Mesendoderm (in vitro differentiated cells): ENCODE measurements at regions not wholly inside any gene's neighbourhood (a gene's known extent, or its start where the extent isn't known, plus 50 kb on each side); places are given as distances from the start of the nearest gene placed in this dataset.
"Not testable (repeated sequence)": the region's sequence is repeated elsewhere in the genome, so short reads cannot be mapped to it uniquely, and the experiment has no call there.

ENCODE experiments used
- DNase-seq: peaks from one replicate; pipeline ENCODE4 v3.0.0; 2013
- H2AK5ac ChIP-seq: 2 replicates; pipeline ENCODE4 v1.6.1; 2013; ENCODE audit warnings: low read length, inconsistent platforms
- H2BK120ac ChIP-seq: 2 replicates; pipeline ENCODE4 v1.6.1; 2013; ENCODE audit warnings: low read depth, mild to moderate bottlenecking, low read length, moderate library complexity, mixed read lengths
- H2BK15ac ChIP-seq: replicated peaks from 2 replicates; pipeline ENCODE4 v1.6.1; 2013; ENCODE audit warnings: low read depth, mild to moderate bottlenecking, moderate library complexity
- H2BK5ac ChIP-seq: 2 replicates; pipeline ENCODE4 v1.6.1; 2013; ENCODE audit warnings: low read length, inconsistent platforms
- H3K18ac ChIP-seq: 2 replicates; pipeline ENCODE4 v1.6.1; 2013; ENCODE audit warnings: mild to moderate bottlenecking, low read length, mixed read lengths
- H3K23ac ChIP-seq: one replicate; pipeline ENCODE4 v1.6.1; 2013; ENCODE audit warnings: low read length
- H3K27ac ChIP-seq: 2 replicates; pipeline ENCODE4 v1.5.1; 2013; ENCODE audit warnings: low read depth, mild to moderate bottlenecking, inconsistent platforms, low read length, moderate library complexity
- H3K27me3 ChIP-seq: 2 replicates; pipeline ENCODE4 v1.6.1; 2013; ENCODE audit warnings: low read length, control low read depth, mild to moderate bottlenecking, inconsistent platforms; ENCODE audit not compliant: insufficient read depth, poor library complexity
- H3K36me3 ChIP-seq: 2 replicates; pipeline ENCODE4 v1.6.1; 2013; ENCODE audit warnings: low read length, inconsistent platforms; ENCODE audit not compliant: control insufficient read depth, insufficient read depth
- H3K4ac ChIP-seq: one replicate; pipeline ENCODE4 v1.6.1; 2013; ENCODE audit warnings: low read depth, mild to moderate bottlenecking, low read length, moderate library complexity
- H3K4me1 ChIP-seq: 2 replicates; pipeline ENCODE4 v1.6.1; 2013; ENCODE audit warnings: low read depth, low read length, inconsistent platforms; ENCODE audit not compliant: control insufficient read depth
- H3K4me2 ChIP-seq: 2 replicates; pipeline ENCODE4 v1.6.1; 2013; ENCODE audit warnings: low read length
- H3K4me3 ChIP-seq: 2 replicates; pipeline ENCODE4 v1.5.1; 2013; ENCODE audit warnings: mild to moderate bottlenecking, low read length
- H3K56ac ChIP-seq: one replicate; pipeline ENCODE4 v1.6.1; 2013; ENCODE audit warnings: low read length
- H3K79me1 ChIP-seq: 2 replicates; pipeline ENCODE4 v1.6.1; 2013; ENCODE audit warnings: low read length, inconsistent platforms
- H3K79me2 ChIP-seq: 2 replicates; pipeline ENCODE4 v1.6.1; 2013; ENCODE audit warnings: mild to moderate bottlenecking, low read length; ENCODE audit not compliant: control insufficient read depth, insufficient read depth
- H3K9ac ChIP-seq: 2 replicates; pipeline ENCODE4 v1.6.1; 2013; ENCODE audit warnings: low read length, inconsistent platforms
- H4K5ac ChIP-seq: one replicate; pipeline ENCODE4 v1.6.1; 2013; ENCODE audit warnings: low read length
- H4K8ac ChIP-seq: one replicate; pipeline ENCODE4 v1.6.1; 2013; ENCODE audit warnings: low read depth, mild to moderate bottlenecking, control low read depth, low read length, moderate library complexity
- WGBS: extraction: QIAGEN DNeasy Blood & Tissue Kit; methylation state at CpG from one replicate; pipeline ENCODE4 v1.1.7; 2013; ENCODE audit warnings: low lambda C conversion rate, missing lambda C conversion rate; ENCODE audit not compliant: insufficient coverage; ENCODE audit errors: extremely low coverage; 5-methylcytosine and 5-hydroxymethylcytosine counted together

DNA sequence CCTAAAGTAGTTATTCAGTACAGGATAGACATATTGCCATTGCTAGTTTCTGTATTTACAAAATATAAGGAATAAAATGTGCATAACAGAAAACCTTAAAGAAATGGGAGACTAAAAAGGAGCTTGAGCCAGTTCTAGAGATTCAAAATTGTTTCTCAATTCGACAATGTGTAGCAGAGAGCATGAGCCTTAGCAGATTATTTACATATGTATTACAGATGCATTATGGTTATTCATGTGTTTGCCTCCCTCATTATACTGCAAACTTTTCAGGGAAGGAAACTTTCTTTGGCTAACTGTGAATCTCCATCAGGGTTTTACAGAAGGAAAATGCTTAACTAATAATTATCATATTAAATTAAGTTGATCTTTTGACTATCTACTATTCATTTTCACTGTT is 854.4 kb upstream of the SLC39A10 start:
- Histone ChIP-seq H3K56ac (no peak overlapping the region), H2BK120ac (no peak overlapping the region), H3K4me1 (no peaks in the 10 kb centered on the region), H3K79me1 (no peaks in the 10 kb centered on the region), H3K27ac (no peak overlapping the region), H3K4me2 (no peak overlapping the region), H2AK5ac (no peak overlapping the region), H2BK5ac (no peak overlapping the region), H4K5ac (no peak overlapping the region), H3K79me2 (no peaks in the 10 kb centered on the region), H3K4ac (no peak overlapping the region), H3K4me3 (no peak overlapping the region), H3K27me3 (no peaks in the 10 kb centered on the region), H3K36me3 (no peaks in the 10 kb centered on the region), H2BK15ac (no peak overlapping the region), H3K9ac (no peak overlapping the region), H4K8ac (no peak overlapping the region), H3K23ac (no peak overlapping the region), H3K18ac (no peak overlapping the region)
- DNase-seq, result no peak
- WGBS, result no CpG with 5 or more reads among the region's 1 CpG

DNA sequence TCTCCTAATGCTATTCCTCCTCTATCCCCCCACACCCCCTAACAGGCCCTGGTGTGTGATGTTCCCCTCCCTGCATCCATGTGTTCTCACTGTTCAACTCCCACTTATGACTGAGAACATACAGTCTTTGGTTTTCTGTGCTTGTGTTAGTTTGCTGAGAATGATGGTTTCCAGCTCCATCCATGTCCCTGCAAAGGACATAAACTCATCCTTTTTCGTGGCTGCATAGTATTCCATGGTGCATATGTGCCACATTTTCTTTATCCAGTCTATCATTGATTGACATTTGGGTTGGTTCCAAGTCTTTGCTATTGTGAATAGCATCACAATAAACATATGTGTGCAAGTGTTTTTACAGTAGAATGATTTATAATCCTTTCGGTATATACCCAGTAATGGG is 870.0 kb upstream of the SLC39A10 start:
- not testable (repeated sequence) for H3K79me1 ChIP-seq, H2BK5ac ChIP-seq, H3K18ac ChIP-seq, H3K4me1 ChIP-seq, H4K5ac ChIP-seq, H3K4ac ChIP-seq, H3K23ac ChIP-seq, DNase-seq, H4K8ac ChIP-seq, H3K9ac ChIP-seq, H3K4me3 ChIP-seq, H2BK15ac ChIP-seq, H3K4me2 ChIP-seq, H3K27me3 ChIP-seq, H3K56ac ChIP-seq, H2AK5ac ChIP-seq, H3K79me2 ChIP-seq, H3K36me3 ChIP-seq, H2BK120ac ChIP-seq, H3K27ac ChIP-seq
- WGBS, result no CpG with 5 or more reads among the region's 2 CpGs

DNA sequence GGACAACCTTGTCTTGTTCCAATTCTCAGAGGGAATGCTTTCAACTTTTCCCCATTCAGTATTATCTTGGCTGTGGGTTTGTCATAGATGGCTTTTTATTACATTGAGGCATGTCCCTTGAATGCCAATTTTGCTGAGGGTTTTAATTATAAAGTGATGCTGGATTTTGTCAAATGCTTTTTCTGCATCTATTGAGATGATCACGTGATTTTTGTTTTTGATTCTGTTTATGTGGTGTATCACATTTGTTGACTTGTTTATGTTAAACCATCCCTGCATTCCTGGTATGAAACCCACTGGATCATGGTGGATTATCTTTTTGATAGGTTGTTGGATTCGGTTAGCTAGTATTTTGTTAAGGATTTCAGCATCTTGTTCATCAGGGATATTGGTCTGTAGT is 885.6 kb upstream of the SLC39A10 start:
- not testable (repeated sequence) for H3K4me2 ChIP-seq, H3K56ac ChIP-seq

DNA sequence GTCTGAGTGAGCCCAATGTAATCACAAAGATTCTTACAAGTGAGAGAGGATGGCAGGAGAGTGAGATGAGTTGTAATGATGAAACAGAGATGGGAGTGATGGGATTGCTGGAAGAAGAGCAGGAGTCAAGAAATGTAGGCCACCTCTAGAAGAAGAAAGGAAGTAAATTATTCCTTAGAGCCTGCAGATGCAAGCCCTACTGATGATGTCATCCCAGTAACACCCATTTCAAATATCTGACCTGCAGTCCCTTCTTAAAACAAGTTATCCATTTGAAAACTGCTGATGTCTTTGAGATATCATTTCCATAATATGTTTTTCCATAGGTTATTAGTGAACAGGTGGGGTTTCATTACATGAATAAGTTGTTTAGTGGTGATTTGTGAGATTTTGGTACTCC is 888.0 kb upstream of the SLC39A10 start:
- no peak for DNase-seq
- Histone ChIP-seq H3K18ac (no peak overlapping the region), H4K5ac (no peak overlapping the region), H3K4ac (no peak overlapping the region), H2AK5ac (no peak overlapping the region), H3K56ac (no peak overlapping the region), H3K4me3 (no peak overlapping the region), H3K27me3 (no peaks in the 10 kb centered on the region), H3K23ac (no peak overlapping the region), H3K79me1 (no peaks in the 10 kb centered on the region), H2BK120ac (no peak overlapping the region), H3K79me2 (no peaks in the 10 kb centered on the region), H3K4me1 (no peaks in the 10 kb centered on the region), H3K36me3 (no peaks in the 10 kb centered on the region), H2BK15ac (no peak overlapping the region), H3K4me2 (no peak overlapping the region), H4K8ac (no peak overlapping the region), H3K27ac (no peak overlapping the region), H2BK5ac (no peak overlapping the region), H3K9ac (no peak overlapping the region)

More for the DNA sequence above, 885.6 kb upstream of the SLC39A10 start:
- H4K5ac ChIP-seq, H2BK120ac ChIP-seq, H3K79me2 ChIP-seq, H3K18ac ChIP-seq, DNase-seq, H4K8ac ChIP-seq, H3K4me1 ChIP-seq, H3K27ac ChIP-seq, H3K23ac ChIP-seq, H2BK5ac ChIP-seq, H3K4ac ChIP-seq, H2BK15ac ChIP-seq, H3K27me3 ChIP-seq, H3K36me3 ChIP-seq, H2AK5ac ChIP-seq, H3K9ac ChIP-seq, H3K4me3 ChIP-seq, H3K79me1 ChIP-seq: not testable (repeated sequence)
- WGBS, result no CpG with 5 or more reads among the region's 2 CpGs

DNA sequence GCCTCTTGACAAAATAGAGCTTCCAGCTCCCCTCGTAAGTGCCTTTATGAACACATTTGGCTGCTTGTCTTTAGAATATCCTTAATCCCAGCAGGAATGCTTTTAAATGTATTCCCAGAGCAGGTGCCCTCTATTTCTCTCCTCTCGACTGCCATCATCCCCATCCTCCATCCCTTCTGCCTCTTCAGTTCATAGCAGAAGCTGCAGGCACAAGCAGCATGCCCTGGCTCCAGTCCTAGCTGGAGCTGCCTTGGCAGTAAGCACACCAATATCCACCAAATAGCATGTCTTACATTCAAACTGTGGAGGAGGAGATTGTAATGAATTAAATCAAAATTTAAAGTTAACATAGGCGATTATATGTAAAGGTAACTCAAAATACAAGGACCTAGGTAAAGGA is 891.3 kb upstream of the SLC39A10 start:
- Histone ChIP-seq H2AK5ac (no peak overlapping the region), H3K9ac (no peak overlapping the region), H3K4me1 (no peaks in the 10 kb centered on the region), H3K36me3 (no peaks in the 10 kb centered on the region), H3K56ac (no peak overlapping the region), H4K8ac (no peak overlapping the region), H3K4me2 (no peak overlapping the region), H3K27ac (no peak overlapping the region), H2BK120ac (no peak overlapping the region), H3K4ac (no peak overlapping the region), H3K79me1 (no peaks in the 10 kb centered on the region), H3K23ac (no peak overlapping the region), H2BK15ac (no peak overlapping the region), H3K4me3 (no peak overlapping the region), H2BK5ac (no peak overlapping the region), H3K18ac (no peak overlapping the region), H3K79me2 (no peaks in the 10 kb centered on the region), H4K5ac (no peak overlapping the region), H3K27me3 (no peaks in the 10 kb centered on the region)
- no peak for DNase-seq
- WGBS, result no CpG with 5 or more reads among the region's 3 CpGs

DNA sequence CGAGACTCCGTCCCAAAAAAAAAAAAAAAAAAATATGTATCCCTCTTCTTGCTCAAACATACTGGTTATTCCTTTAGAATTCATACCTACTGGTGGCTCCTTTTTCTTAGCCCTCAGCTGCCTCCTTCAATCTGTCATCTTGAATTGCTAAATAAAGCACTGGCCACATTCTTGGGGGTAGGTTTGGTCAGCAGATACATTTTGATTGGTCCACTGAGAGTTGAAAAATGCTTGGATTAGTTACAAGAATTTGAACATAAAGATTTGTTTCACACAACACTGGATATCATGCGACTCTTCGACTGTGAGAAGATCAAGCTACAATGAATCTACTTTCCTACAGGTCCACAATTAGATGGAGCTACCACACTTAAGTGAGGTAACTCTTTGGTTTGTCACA is 906.1 kb upstream of the SLC39A10 start:
- Histone ChIP-seq H3K4me2 (no peak overlapping the region), H3K23ac (no peak overlapping the region), H2BK15ac (no peak overlapping the region), H3K79me1 (no peaks in the 10 kb centered on the region), H2AK5ac (no peak overlapping the region), H3K9ac (no peak overlapping the region), H3K36me3 (no peaks in the 10 kb centered on the region), H2BK5ac (no peak overlapping the region), H2BK120ac (no peak overlapping the region), H3K27ac (no peak overlapping the region), H3K79me2 (no peaks in the 10 kb centered on the region), H3K4me1 (no peaks in the 10 kb centered on the region), H4K5ac (no peak overlapping the region), H3K4ac (no peak overlapping the region), H4K8ac (no peak overlapping the region), H3K4me3 (no peak overlapping the region), H3K27me3 (no peaks in the 10 kb centered on the region), H3K56ac (no peak overlapping the region), H3K18ac (no peak overlapping the region)
- no CpG with 5 or more reads among the region's 4 CpGs for WGBS
- DNase-seq, result no peak
